Hepatocyte (in vitro differentiated cells): ENCODE measurements at regions not wholly inside any gene's neighbourhood (a gene's known extent, or its start where the extent isn't known, plus 50 kb on each side); places are given as distances from the start of the nearest gene placed in this dataset.

ENCODE experiments used
- DNase-seq: peaks from one replicate; pipeline ENCODE4 v3.0.0-alpha.2; 2016; ENCODE audit warnings: low spot score
- H2AFZ ChIP-seq: fragments of 200-600 bp; sonication (generic); 2 replicates; pipeline ENCODE4 v1.6.0; 2016; ENCODE audit warnings: antibody characterized with exemption, mild to moderate bottlenecking
- H3K27ac ChIP-seq: fragments of 200-600 bp; sonication (generic); 2 replicates; pipeline ENCODE4 v1.5.1; 2016; ENCODE audit warnings: mild to moderate bottlenecking
- H3K27me3 ChIP-seq: fragments of 200-600 bp; sonication (generic); 2 replicates; pipeline ENCODE4 v1.6.1; 2016
- H3K36me3 ChIP-seq: fragments of 200-600 bp; sonication (generic); replicated peaks from 2 replicates; pipeline ENCODE4 v1.5.1; 2016; ENCODE audit warnings: low read depth; ENCODE audit not compliant: insufficient read depth
- H3K4me1 ChIP-seq: fragments of 200-600 bp; sonication (generic); 2 replicates; pipeline ENCODE4 v1.5.1; 2016; ENCODE audit warnings: mild to moderate bottlenecking, moderate library complexity; ENCODE audit not compliant: insufficient read depth
- H3K4me2 ChIP-seq: fragments of 200-600 bp; sonication (generic); 2 replicates; pipeline ENCODE4 v1.6.0; 2016
- H3K4me3 ChIP-seq: fragments of 200-600 bp; sonication (generic); 2 replicates; pipeline ENCODE4 v1.5.1; 2016; ENCODE audit warnings: mild to moderate bottlenecking
- H3K79me2 ChIP-seq: fragments of 200-600 bp; sonication (generic); 2 replicates; pipeline ENCODE4 v1.6.0; 2017; ENCODE audit warnings: mild to moderate bottlenecking
- H3K9me2 ChIP-seq: fragments of 200-600 bp; sonication (generic); replicated peaks from 2 replicates; pipeline ENCODE4 v1.6.0; 2017; ENCODE audit warnings: mild to moderate bottlenecking; ENCODE audit not compliant: insufficient read depth
- H3K9me3 ChIP-seq: fragments of 200-600 bp; sonication (generic); 2 replicates; pipeline ENCODE4 v1.5.1; 2016; ENCODE audit warnings: low read depth, mild to moderate bottlenecking
- H4K20me1 ChIP-seq: fragments of 200-600 bp; sonication (generic); 2 replicates; pipeline ENCODE4 v1.6.0; 2016; ENCODE audit warnings: mild to moderate bottlenecking; ENCODE audit not compliant: insufficient read depth, poor library complexity, severe bottlenecking
- CTCF ChIP-seq: fragments of 200-600 bp; sonication (generic); IDR thresholded peaks from 2 replicates; pipeline ENCODE4 v1.5.1; 2016; ENCODE audit warnings: antibody characterized with exemption, mild to moderate bottlenecking; ENCODE audit not compliant: poor library complexity
- EZH2 ChIP-seq: fragments of 200-600 bp; sonication (generic); IDR thresholded peaks from 2 replicates; pipeline ENCODE4 v1.6.1; 2016; ENCODE audit warnings: antibody characterized with exemption, mild to moderate bottlenecking, borderline replicate concordance
- EZH2phosphoT487 ChIP-seq: fragments of 200-600 bp; sonication (generic); IDR thresholded peaks from one replicate; pipeline ENCODE4 v1.6.1; 2018; ENCODE audit warnings: antibody characterized with exemption, mild to moderate bottlenecking, low read depth, moderate library complexity; ENCODE audit not compliant: unreplicated experiment, severe bottlenecking
- WGBS: methylation state at CpG from one replicate; pipeline ENCODE4 v1.1.6; 2016; ENCODE audit warnings: low lambda C conversion rate; ENCODE audit errors: missing lambda C conversion rate; 5-methylcytosine and 5-hydroxymethylcytosine counted together

- no peaks in the 10 kb centered on the region for H3K79me2 ChIP-seq
- 74% methylated on average over 5 of the region's 5 CpGs for WGBS
- H3K4me3 ChIP-seq, result no peak overlapping the region
- no peak overlapping the region for H3K4me2 ChIP-seq
- no peaks in the 10 kb centered on the region for H3K9me2 ChIP-seq
- no peaks in the 10 kb centered on the region for H3K27me3 ChIP-seq
- no peaks in the 10 kb centered on the region for H4K20me1 ChIP-seq
- H3K36me3 ChIP-seq, result no peaks in the 10 kb centered on the region
- H3K9me3 ChIP-seq, result no peaks in the 10 kb centered on the region
- H2AFZ ChIP-seq, result no peak overlapping the region
- no peak for TF ChIP-seq EZH2phosphoT487
- TF ChIP-seq CTCF, result no peak
- TF ChIP-seq EZH2, result no peak
- H3K4me1 ChIP-seq, result no peaks in the 10 kb centered on the region
- H3K27ac ChIP-seq, result no peak overlapping the region
- DNase-seq, result no peak
Measured at GRCh38 chrX:103437147-103437873, 61.0 kb downstream of the BEX3 start.

- Histone ChIP-seq H3K9me3 (no peaks in the 10 kb centered on the region), H3K36me3 (no peaks in the 10 kb centered on the region), H4K20me1 (no peaks in the 10 kb centered on the region), H3K79me2 (no peaks in the 10 kb centered on the region), H3K9me2 (no peaks in the 10 kb centered on the region), H3K4me3 (no peak overlapping the region), H3K27me3 (no peaks in the 10 kb centered on the region), H3K27ac (no peak overlapping the region), H3K4me2 (no peak overlapping the region), H3K4me1 (no peaks in the 10 kb centered on the region), H2AFZ (no peak overlapping the region)
- 48% methylated on average over 2 of the region's 2 CpGs for WGBS
- no peak for DNase-seq
- no peak for TF ChIP-seq EZH2
- no peak for TF ChIP-seq CTCF
- TF ChIP-seq EZH2phosphoT487, result no peak
Measured at GRCh38 chrX:103439161-103439560, 62.8 kb downstream of the BEX3 start.

GRCh38 chrX:103440621-103441020, 64.3 kb downstream of the BEX3 start:
- 36% methylated on average over 2 of the region's 2 CpGs for WGBS
- TF ChIP-seq EZH2phosphoT487 (no peak), EZH2 (no peak), CTCF (no peak)

More at GRCh38 chrX:103440621-103441020, 64.3 kb downstream of the BEX3 start:
- Histone ChIP-seq H3K9me3 (no peaks in the 10 kb centered on the region), H4K20me1 (no peaks in the 10 kb centered on the region), H3K4me3 (no peak overlapping the region), H3K9me2 (no peaks in the 10 kb centered on the region), H2AFZ (no peak overlapping the region), H3K4me2 (no peak overlapping the region), H3K27me3 (no peaks in the 10 kb centered on the region), H3K79me2 (no peaks in the 10 kb centered on the region), H3K27ac (no peak overlapping the region), H3K36me3 (no peaks in the 10 kb centered on the region), H3K4me1 (no peaks in the 10 kb centered on the region)
- DNase-seq, result no peak
